ENCODE measurements at regions not wholly inside any gene's neighbourhood (a gene's known extent, or its start where the extent isn't known, plus 50 kb on each side); places are given as distances from the start of the nearest gene placed in this dataset.

DNA sequence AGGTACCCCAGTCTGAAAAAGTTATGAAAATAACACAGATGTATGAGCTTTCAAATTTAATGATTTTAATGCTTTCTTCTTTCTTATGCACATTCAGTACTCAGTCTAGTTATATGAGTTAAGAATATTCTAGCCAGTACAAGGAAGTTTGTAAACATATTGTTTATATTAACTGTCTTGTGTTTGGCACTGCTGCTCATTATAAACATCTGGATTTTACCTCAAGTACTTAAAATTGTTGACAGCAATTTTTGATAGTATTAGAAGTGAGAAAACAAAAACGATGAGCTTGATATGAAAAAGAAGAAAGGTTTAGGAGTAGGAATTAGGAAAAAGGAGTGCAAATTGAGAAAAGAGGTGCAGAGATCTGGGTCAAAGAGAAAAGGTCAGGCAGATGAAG is 293.3 kb downstream of the C3orf38 start:
- ChIA-PET RAD21 (ENCODE audit: unreplicated experiment) (no interaction called here), POLR2A (no interaction called here), SMC1A (ENCODE audit: uncharacterized antibody, unreplicated experiment) (interaction anchor here (1.9 kb wide), 1 partner anchor 9 kb away, joined by 7 read pairs; no protein-coding TSS in a partner anchor), CTCF (no interaction called here)
- no TSS peak for BruUV-seq (replicated peaks)
- H4K20me1 ChIP-seq (ENCODE audit: control insufficient read depth, insufficient read depth): no peaks in the 10 kb centered on the region
- H3K4me1 ChIP-seq (ENCODE audit: control insufficient read depth, insufficient read depth, low read length): no peaks in the 10 kb centered on the region
- H3K36me3 ChIP-seq (ENCODE audit: control insufficient read depth in 2 of 2, insufficient read depth in 2 of 2, low read length in 1 of 2): no peaks in the 10 kb centered on the region
- H3K9me3 ChIP-seq (replicated peaks; ENCODE audit: control insufficient read depth, insufficient read depth, low read length): no peaks in the 10 kb centered on the region
- H3K27me3 ChIP-seq (replicated peaks in 1 of 2; ENCODE audit: control insufficient read depth in 2 of 2, insufficient read depth in 2 of 2, low read length in 1 of 2): no peaks in the 10 kb centered on the region
- FAIRE-seq (no peak), ATAC-seq (no peak), DNase-seq (ENCODE audit: low read depth, low spot score) (no peak)
- no peak overlapping the region for H3K4me2 ChIP-seq (ENCODE audit: control insufficient read depth, insufficient read depth)
- in situ Hi-C loops (cut with MboI) (no loop called here), intact Hi-C loops (cut with micrococcal nuclease; ENCODE audit: unreplicated experiment) (no loop called here)
- no peak overlapping the region for H3K4me3 ChIP-seq
- no peak overlapping the region for H3K9ac ChIP-seq (ENCODE audit: control insufficient read depth, insufficient read depth, low read length)
- 0% methylated on average over 1 of the region's 1 CpG for WGBS (ENCODE audit: insufficient coverage, insufficient replicate concordance, low lambda C conversion rate, missing lambda C conversion rate)
- no peak for TF ChIP-seq CBFB (IDR thresholded peaks at IDR 0.05; ENCODE audit: low read depth)
- TF ChIP-seq SMAD5 (IDR thresholded peaks at IDR 0.05; ENCODE audit: low read depth): no peak
- no peak for TF ChIP-seq MYC (IDR thresholded peaks at IDR 0.05; ENCODE audit: insufficient read depth, insufficient read length, insufficient replicate concordance, low read length, severe bottlenecking)
- no peak for TF ChIP-seq ZNF622 (IDR thresholded peaks at IDR 0.05)
- TF ChIP-seq, protein P1, sequence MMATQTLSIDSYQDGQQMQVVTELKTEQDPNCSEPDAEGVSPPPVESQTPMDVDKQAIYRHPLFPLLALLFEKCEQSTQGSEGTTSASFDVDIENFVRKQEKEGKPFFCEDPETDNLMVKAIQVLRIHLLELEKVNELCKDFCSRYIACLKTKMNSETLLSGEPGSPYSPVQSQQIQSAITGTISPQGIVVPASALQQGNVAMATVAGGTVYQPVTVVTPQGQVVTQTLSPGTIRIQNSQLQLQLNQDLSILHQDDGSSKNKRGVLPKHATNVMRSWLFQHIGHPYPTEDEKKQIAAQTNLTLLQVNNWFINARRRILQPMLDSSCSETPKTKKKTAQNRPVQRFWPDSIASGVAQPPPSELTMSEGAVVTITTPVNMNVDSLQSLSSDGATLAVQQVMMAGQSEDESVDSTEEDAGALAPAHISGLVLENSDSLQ (IDR thresholded peaks at IDR 0.05): no peak
- TF ChIP-seq YY1 (IDR thresholded peaks at IDR 0.05; ENCODE audit: low read depth, low read length): no peak
- no peak for TF ChIP-seq CHD2 (IDR thresholded peaks at IDR 0.05; ENCODE audit: borderline replicate concordance, low read depth, low read length)
- TF ChIP-seq RUNX3 (IDR thresholded peaks at IDR 0.05; ENCODE audit: low read length): no peak
- H3K27ac ChIP-seq (ENCODE audit: control insufficient read depth, insufficient read depth): no peak overlapping the region
- H3K79me2 ChIP-seq (ENCODE audit: control insufficient read depth, insufficient read depth, low read length): no peaks in the 10 kb centered on the region
- no peak overlapping the region for H2AFZ ChIP-seq (ENCODE audit: control insufficient read depth, low read depth, low read length)

DNA sequence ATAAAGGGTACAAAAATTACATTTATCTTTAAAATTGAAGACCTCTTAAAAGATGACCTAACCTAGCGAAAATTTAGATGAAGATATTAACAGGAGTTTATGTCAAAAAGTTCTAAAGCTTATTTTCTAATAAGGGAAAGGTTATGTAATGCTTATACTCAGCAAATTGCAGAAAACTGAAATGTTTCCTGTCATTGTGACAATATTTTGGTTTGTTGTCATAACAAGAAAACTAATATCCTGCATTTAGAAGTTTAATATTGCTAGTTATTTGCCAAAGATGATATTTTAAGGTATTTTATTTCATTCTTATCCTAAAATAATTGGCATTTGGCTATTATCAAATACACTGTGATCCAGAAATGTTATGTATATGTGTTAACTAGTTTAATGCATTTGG is 294.5 kb downstream of the C3orf38 start:
- Histone ChIP-seq H3K4me3 (no peak overlapping the region), H3K9ac (ENCODE audit: control insufficient read depth, insufficient read depth, low read length) (no peak overlapping the region), H3K36me3 (ENCODE audit: control insufficient read depth in 2 of 2, insufficient read depth in 2 of 2, low read length in 1 of 2) (no peaks in the 10 kb centered on the region), H4K20me1 (ENCODE audit: control insufficient read depth, insufficient read depth) (no peaks in the 10 kb centered on the region), H3K9me3 (replicated peaks; ENCODE audit: control insufficient read depth, insufficient read depth, low read length) (no peaks in the 10 kb centered on the region), H3K4me1 (ENCODE audit: control insufficient read depth, insufficient read depth, low read length) (no peaks in the 10 kb centered on the region), H3K79me2 (ENCODE audit: control insufficient read depth, insufficient read depth, low read length) (no peaks in the 10 kb centered on the region), H3K4me2 (ENCODE audit: control insufficient read depth, insufficient read depth) (no peak overlapping the region), H3K27ac (ENCODE audit: control insufficient read depth, insufficient read depth) (no peak overlapping the region), H2AFZ (ENCODE audit: control insufficient read depth, low read depth, low read length) (no peak overlapping the region), H3K27me3 (replicated peaks in 1 of 2; ENCODE audit: control insufficient read depth in 2 of 2, insufficient read depth in 2 of 2, low read length in 1 of 2) (no peaks in the 10 kb centered on the region)
- 0% methylated on average over 1 of the region's 1 CpG for WGBS (ENCODE audit: insufficient coverage, insufficient replicate concordance, low lambda C conversion rate, missing lambda C conversion rate)
- no TSS peak for BruUV-seq (replicated peaks)
- no peak for DNase-seq (ENCODE audit: low read depth, low spot score)
- intact Hi-C loops (cut with micrococcal nuclease; ENCODE audit: unreplicated experiment) (no loop called here), in situ Hi-C loops (cut with MboI) (no loop called here)
- CTCF ChIA-PET: no interaction called here
- POLR2A ChIA-PET: no interaction called here
- FAIRE-seq: no peak
- SMC1A ChIA-PET (ENCODE audit: uncharacterized antibody, unreplicated experiment): no interaction called here
- RAD21 ChIA-PET (ENCODE audit: unreplicated experiment): no interaction called here
- ATAC-seq: no peak
- TF ChIP-seq ASH2L (IDR thresholded peaks at IDR 0.05; ENCODE audit: borderline replicate concordance, low read depth): no peak
- TF ChIP-seq ZZZ3 (IDR thresholded peaks at IDR 0.05; ENCODE audit: control insufficient read depth, insufficient read length, low read depth): no peak
- TF ChIP-seq SMAD5 (IDR thresholded peaks at IDR 0.05; ENCODE audit: low read depth): no peak
- TF ChIP-seq CHD4 (IDR thresholded peaks at IDR 0.05): no peak
- TF ChIP-seq SREBF1 (IDR thresholded peaks at IDR 0.05; ENCODE audit: low read length): no peak
- TF ChIP-seq ZNF622 (IDR thresholded peaks at IDR 0.05): no peak
- TF ChIP-seq, protein P2, sequence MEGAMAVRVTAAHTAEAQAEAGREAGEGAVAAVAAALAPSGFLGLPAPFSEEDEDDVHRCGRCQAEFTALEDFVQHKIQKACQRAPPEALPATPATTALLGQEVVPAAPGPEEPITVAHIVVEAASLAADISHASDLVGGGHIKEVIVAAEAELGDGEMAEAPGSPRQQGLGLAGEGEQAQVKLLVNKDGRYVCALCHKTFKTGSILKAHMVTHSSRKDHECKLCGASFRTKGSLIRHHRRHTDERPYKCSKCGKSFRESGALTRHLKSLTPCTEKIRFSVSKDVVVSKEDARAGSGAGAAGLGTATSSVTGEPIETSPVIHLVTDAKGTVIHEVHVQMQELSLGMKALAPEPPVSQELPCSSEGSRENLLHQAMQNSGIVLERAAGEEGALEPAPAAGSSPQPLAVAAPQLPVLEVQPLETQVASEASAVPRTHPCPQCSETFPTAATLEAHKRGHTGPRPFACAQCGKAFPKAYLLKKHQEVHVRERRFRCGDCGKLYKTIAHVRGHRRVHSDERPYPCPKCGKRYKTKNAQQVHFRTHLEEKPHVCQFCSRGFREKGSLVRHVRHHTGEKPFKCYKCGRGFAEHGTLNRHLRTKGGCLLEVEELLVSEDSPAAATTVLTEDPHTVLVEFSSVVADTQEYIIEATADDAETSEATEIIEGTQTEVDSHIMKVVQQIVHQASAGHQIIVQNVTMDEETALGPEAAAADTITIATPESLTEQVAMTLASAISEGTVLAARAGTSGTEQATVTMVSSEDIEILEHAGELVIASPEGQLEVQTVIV (IDR thresholded peaks at IDR 0.05; ENCODE audit: borderline replicate concordance, partially characterized antibody): no peak
- no peak for TF ChIP-seq CEBPB (IDR thresholded peaks at IDR 0.05; ENCODE audit: borderline replicate concordance in 1 of 2, low read depth in 2 of 2, low read length in 2 of 2)
- TF ChIP-seq EP300 (IDR thresholded peaks at IDR 0.05; ENCODE audit: borderline replicate concordance in 1 of 2, control insufficient read depth in 1 of 2, low read depth in 2 of 2, low read length in 2 of 2): no peak
- no peak for TF ChIP-seq NFXL1 (IDR thresholded peaks at IDR 0.05; ENCODE audit: borderline replicate concordance)
- no peak for TF ChIP-seq HDAC6 (IDR thresholded peaks at IDR 0.05; ENCODE audit: unreplicated experiment)

All from GM12878 (cell line).